Omental fat pad (tissue), 3 donors: ENCODE measurements at regions not wholly inside any gene's neighbourhood (a gene's known extent, or its start where the extent isn't known, plus 50 kb on each side); places are given as distances from the start of the nearest gene placed in this dataset. TPM values are rescaled to one million over a fixed set of nuclear protein-coding genes. Genes with fewer than 3 reads are reported as not detected.

Experiments
- ATAC-seq: fragments of 150-250 bp; one replicate; pipeline ENCODE4 v1.9.1; 2016; ENCODE audit warnings: mild to moderate bottlenecking, moderate library complexity; ENCODE audit not compliant: low FRiP score
- DNase-seq: peaks from one replicate; pipeline ENCODE4 v3.0.0-alpha.2; 2019; ENCODE audit warnings: low spot score
- CTCF ChIP-seq, 3 donors: fragments of 450-650 bp; IDR thresholded peaks; one replicate each; pipeline ENCODE4 v1.5.1; 2016 to 2017; ENCODE audit warnings: antibody characterized with exemption in 3 of 3, mild to moderate bottlenecking in 3 of 3, moderate library complexity in 2 of 3
- small RNA-seq: library from RNA; depleted of rRNA; stranded (forward); fragments of <200 nt; gene quantifications from one replicate; pipeline ENCODE3, GENCODE V24; 2016

- ATAC-seq (no peak), DNase-seq (no peak)
- TF ChIP-seq CTCF (IDR thresholded peaks at IDR 0.05), result no peak
These were observed 54.6 kb upstream of the CLCN4 start for GRCh38 chrX:10102046-10102704.

- no peak for TF ChIP-seq CTCF (IDR thresholded peaks at IDR 0.05)
- DNase-seq, result no peak
- ATAC-seq, result no peak
These were observed 53.8 kb upstream of the CLCN4 start for GRCh38 chrX:10103023-10103422.

- DNase-seq, result no peak
- TF ChIP-seq CTCF (IDR thresholded peaks at IDR 0.05), result no peak
- no peak for ATAC-seq
These were observed 51.7 kb upstream of the CLCN4 start for GRCh38 chrX:10104958-10105658.

- DNase-seq (no peak), ATAC-seq (no peak)
- no peak for TF ChIP-seq CTCF (IDR thresholded peaks at IDR 0.05)
These were observed 50.0 kb upstream of the CLCN4 start for GRCh38 chrX:10106806-10107205.

Small RNA genes lying in the stretch of these regions (small RNA-seq; reads per million reads assigned to genes)
- gene RF00019, result not detected
